GM15510 (cell line): ENCODE measurements at regions not wholly inside any gene's neighbourhood (a gene's known extent, or its start where the extent isn't known, plus 50 kb on each side); places are given as distances from the start of the nearest gene placed in this dataset.

Experiments
- POLR2A ChIP-seq: IDR thresholded peaks from 3 replicates; pipeline ENCODE4 v1.6.1; 2011; ENCODE audit warnings: borderline replicate concordance; ENCODE audit not compliant: insufficient read length; ENCODE audit errors: extremely low read depth

GRCh38 chr9:129487658-129488483, 133.0 kb downstream of the C9orf50 start:
- no peak for TF ChIP-seq POLR2A

DNA sequence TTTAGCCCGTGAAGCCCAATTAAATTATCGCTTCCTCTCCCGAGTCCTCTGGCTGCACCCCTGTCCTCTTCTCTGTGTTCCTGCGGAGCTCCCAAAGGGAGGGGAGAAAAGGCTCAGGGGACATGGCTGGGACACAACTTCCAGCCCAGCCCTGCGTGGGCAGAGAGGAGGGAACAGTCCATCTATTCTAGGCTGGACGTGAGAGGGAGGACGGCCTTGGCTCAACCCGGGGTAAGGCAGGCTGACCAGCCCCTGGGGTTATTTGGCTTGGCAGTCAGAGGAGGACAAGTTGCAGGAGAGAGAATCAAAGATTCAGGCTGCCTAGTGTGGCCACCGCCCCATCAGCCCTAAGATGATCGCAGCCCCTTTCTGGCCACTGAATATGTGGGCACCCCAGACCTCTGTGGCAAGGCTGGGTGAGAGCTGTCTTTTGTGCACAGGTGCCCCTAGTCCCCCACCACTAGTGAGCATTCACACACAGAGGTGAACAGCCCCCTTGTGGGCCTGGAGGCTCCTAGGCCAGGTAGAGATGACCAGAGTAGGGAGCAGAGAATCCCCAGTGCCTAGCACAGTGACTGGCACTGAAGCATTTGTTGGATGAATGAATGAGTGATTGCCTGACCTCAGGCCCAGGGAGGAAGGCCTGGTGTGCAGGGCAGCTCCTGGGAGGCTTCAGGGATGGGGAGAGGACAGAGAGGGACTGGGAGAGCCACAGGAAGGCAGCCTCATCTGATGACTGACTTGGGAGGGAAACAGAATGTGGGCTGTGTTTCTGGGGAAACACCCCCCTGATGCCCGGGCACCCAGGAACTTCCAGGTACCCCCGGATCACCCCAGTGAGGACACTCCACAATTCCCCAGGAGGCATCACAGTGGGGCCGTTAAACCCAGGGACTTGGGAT, 133.9 kb downstream of the C9orf50 start:
- TF ChIP-seq POLR2A, result no peak

DNA sequence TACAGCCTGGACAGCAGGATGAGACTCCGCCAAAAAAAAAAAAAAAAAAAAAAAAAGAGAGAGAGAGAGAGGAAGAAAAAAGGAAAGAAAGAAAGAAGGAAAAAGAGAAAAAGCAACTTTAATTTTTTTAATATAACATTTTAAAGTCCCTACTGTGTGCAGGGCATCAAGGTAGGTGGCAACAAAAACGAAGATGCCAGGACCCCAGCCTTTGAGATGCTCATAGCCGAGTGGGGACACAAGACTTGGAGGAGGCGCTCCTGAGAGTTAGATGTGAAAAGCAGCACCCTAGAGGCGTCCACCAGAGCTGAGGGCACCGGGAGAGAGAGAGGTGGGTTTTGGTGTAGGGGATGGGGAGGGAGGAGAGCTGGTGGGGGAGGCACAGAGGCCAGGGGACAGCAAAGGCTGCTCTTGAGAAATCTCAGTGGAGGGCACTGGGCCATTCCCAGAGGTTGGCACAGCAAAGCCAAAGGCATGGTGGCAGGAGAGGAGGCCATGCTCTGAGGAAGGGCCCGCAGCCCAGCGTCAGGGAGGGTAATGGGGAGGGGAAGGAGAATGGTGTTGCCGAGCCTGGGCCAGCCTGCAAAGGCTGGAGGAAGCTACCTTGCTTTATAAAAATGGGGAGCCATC, 135.6 kb downstream of the C9orf50 start:
- TF ChIP-seq POLR2A, result no peak

GRCh38 chr9:129484352-129485000, 136.4 kb downstream of the C9orf50 start:
- no peak for TF ChIP-seq POLR2A

- no peak for TF ChIP-seq POLR2A
Measured at GRCh38 chr9:129483415-129484351, 137.2 kb downstream of the C9orf50 start.

GRCh38 chr9:129482521-129483414, 138.1 kb downstream of the C9orf50 start:
- no peak for TF ChIP-seq POLR2A

- TF ChIP-seq POLR2A, result no peak
Measured at GRCh38 chr9:129481810-129482511, 138.9 kb downstream of the C9orf50 start.

DNA sequence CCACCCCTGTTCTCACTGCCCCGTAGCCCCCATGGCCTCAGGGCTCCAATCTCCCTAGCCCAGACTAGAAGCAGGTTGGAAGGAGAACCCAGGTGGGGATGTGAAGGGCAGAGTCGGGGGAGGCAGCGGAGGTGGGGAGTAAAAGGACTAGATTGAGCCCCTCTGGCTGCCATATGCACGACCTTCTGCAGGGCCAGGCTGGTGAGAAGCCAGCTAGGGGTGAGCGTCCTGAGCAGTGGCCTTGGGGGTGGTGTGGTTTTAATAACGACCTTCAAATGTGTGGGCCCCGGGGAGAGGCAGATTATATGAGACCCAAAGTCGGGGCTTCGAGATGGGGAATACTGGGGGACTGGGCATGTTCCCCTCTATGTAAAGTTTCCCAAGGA, 139.5 kb downstream of the C9orf50 start:
- no peak for TF ChIP-seq POLR2A

GRCh38 chr9:129480745-129481144, 140.2 kb downstream of the C9orf50 start:
- no peak for TF ChIP-seq POLR2A

DNA sequence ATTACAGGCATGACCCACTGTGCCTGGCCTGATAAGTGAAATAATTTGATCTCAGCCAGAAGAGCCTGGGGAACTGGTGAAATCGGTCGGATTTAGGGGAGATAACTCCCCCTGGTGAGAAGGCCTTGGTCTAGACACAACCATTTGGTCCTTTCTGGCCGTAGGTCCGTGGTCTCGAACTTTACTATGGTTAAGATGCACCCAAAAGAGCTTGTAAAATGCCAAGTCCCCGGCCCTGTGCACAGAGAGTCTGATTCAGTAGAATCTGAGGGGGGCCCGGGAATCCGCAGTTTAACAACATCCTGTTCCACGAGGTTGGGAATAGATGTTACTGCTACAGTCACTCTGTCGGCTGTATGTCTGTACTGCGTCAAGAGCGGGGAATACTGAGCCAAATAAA, 140.7 kb downstream of the C9orf50 start:
- no peak for TF ChIP-seq POLR2A

- no peak for TF ChIP-seq POLR2A
Measured at GRCh38 chr9:129479631-129480011, 141.3 kb downstream of the C9orf50 start.

- TF ChIP-seq POLR2A, result no peak
Measured at GRCh38 chr9:129478961-129479630, 141.8 kb downstream of the C9orf50 start.
